ENCODE measurements at regions not wholly inside any gene's neighbourhood (a gene's known extent, or its start where the extent isn't known, plus 50 kb on each side); places are given as distances from the start of the nearest gene placed in this dataset.

DNA sequence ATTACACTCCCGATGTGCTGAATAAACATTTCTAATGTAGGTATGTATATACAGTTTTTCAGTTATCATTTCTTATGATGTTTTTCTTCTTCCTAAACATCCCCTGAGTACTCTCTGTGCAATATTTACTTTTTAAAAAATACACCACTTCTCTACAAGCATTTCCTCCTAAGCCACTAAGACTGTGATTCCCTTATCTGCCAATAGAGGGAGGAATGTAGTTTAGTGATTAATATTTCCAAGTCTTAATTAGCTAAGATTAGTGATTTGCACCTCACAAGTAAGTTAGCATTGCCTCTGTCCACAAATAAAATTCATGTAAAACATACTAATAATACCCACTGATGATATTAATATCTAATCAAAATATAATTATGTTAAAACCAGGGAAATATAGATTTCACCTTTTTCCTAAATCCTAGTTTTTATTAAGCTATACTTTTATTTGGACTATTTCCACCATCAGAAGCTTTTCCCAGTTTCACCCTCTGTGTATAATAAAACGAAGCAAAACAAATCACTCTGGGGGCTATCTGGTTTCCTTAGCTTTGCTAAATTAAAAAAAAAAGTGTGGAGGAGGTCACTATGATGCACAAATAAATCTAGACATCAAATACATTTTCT is 909.1 kb downstream of the FAT4 start:
- no peaks in the 10 kb centered on the region for H3K4me1 ChIP-seq (ENCODE audit: insufficient read depth, low read length)
- no peaks in the 10 kb centered on the region for H3K9me3 ChIP-seq (ENCODE audit: low read length)
- BruUV-seq (replicated peaks): no TSS peak
- TF ChIP-seq, protein P1, sequence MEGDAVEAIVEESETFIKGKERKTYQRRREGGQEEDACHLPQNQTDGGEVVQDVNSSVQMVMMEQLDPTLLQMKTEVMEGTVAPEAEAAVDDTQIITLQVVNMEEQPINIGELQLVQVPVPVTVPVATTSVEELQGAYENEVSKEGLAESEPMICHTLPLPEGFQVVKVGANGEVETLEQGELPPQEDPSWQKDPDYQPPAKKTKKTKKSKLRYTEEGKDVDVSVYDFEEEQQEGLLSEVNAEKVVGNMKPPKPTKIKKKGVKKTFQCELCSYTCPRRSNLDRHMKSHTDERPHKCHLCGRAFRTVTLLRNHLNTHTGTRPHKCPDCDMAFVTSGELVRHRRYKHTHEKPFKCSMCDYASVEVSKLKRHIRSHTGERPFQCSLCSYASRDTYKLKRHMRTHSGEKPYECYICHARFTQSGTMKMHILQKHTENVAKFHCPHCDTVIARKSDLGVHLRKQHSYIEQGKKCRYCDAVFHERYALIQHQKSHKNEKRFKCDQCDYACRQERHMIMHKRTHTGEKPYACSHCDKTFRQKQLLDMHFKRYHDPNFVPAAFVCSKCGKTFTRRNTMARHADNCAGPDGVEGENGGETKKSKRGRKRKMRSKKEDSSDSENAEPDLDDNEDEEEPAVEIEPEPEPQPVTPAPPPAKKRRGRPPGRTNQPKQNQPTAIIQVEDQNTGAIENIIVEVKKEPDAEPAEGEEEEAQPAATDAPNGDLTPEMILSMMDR (CRISPR knock-in tag; IDR thresholded peaks at IDR 0.05): 0 out of 2 replicates have a peak, but pooled peaks have one; percentile 13
- no peak for TF ChIP-seq KLF15 (CRISPR knock-in tag; IDR thresholded peaks at IDR 0.05; ENCODE audit: borderline replicate concordance)
- ChIA-PET CTCF (ENCODE audit: low intra/inter-chr PET ratio, low total read pairs) (no interaction called here), POLR2A (no interaction called here)
- intact Hi-C loops (cut with micrococcal nuclease; ENCODE audit: unreplicated experiment) (loop anchor here (2.0 to 10.0 kb wide), 3 partner anchors 181 to 1177 kb away; no protein-coding TSS in a partner anchor), in situ Hi-C loops (cut with HindIII; ENCODE audit: extremely low pct_ligation_motif_present, low pct_unique_long_range_greater_than_20kb) (no loop called here)
- no peaks in the 10 kb centered on the region for H4K20me1 ChIP-seq (ENCODE audit: insufficient read depth, low read length)
- no peak overlapping the region for H2AFZ ChIP-seq (ENCODE audit: low read length)
- no peak for FAIRE-seq
- H3K27ac ChIP-seq (ENCODE audit: extremely low read length, insufficient read depth, low read length): no peak overlapping the region
- no peak overlapping the region for H3K4me3 ChIP-seq (replicated peaks in 1 of 3; ENCODE audit: insufficient read depth in 1 of 3, low read depth in 2 of 3, low read length in 3 of 3)
- peak; percentile 1 for DNase-seq (ENCODE audit: low spot score)
- H3K36me3 ChIP-seq (replicated peaks in 1 of 2; ENCODE audit: control insufficient read depth in 1 of 2, insufficient read depth in 2 of 2, low read length in 2 of 2): no peaks in the 10 kb centered on the region
- no peak for ATAC-seq
- H3K9ac ChIP-seq (ENCODE audit: insufficient read depth, low read depth, low read length): no peak overlapping the region
- 26% methylated on average over 2 of the region's 2 CpGs for WGBS (ENCODE audit: low lambda C conversion rate)
- H3K4me2 ChIP-seq (ENCODE audit: low read depth, low read length): no peak overlapping the region
- H3K79me2 ChIP-seq (ENCODE audit: insufficient read depth, low read length): no peaks in the 10 kb centered on the region
- H3K27me3 ChIP-seq (ENCODE audit: control insufficient read depth in 1 of 2, insufficient read depth in 2 of 2, low read length in 2 of 2): no peaks in the 10 kb centered on the region; a peak in 1 of 5 replicates

DNA sequence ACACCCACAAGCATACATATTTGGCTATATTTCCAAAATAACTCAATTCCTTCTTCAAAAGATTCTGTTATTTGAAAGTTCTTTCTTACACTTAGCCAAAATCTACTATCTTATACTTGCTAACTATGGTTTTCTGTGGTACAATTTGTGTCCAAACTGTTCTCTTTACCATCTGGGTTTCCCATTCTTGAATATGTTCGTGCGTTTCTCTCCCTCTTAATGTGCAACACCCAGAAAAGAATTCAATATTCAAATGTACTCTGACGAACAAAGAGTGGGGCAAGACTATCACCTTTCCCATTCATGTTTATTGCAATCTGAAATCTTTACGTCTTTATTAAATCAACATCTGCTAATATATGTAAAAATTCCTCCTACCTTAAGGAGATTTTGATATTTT is 912.7 kb downstream of the FAT4 start:
- no peak for DNase-seq (ENCODE audit: low spot score)
- in situ Hi-C loops (cut with HindIII; ENCODE audit: extremely low pct_ligation_motif_present, low pct_unique_long_range_greater_than_20kb) (no loop called here), intact Hi-C loops (cut with micrococcal nuclease; ENCODE audit: unreplicated experiment) (loop anchor here (10.0 kb wide), 1 partner anchor 177 kb away; no protein-coding TSS in a partner anchor)
- Histone ChIP-seq H3K4me2 (ENCODE audit: low read depth, low read length) (no peak overlapping the region), H3K27me3 (ENCODE audit: control insufficient read depth in 1 of 2, insufficient read depth in 2 of 2, low read length in 2 of 2) (no peaks in the 10 kb centered on the region; a peak in 1 of 5 replicates), H3K9ac (ENCODE audit: insufficient read depth, low read depth, low read length) (no peak overlapping the region), H3K27ac (ENCODE audit: extremely low read length, insufficient read depth, low read length) (no peak overlapping the region), H4K20me1 (ENCODE audit: insufficient read depth, low read length) (no peaks in the 10 kb centered on the region), H3K79me2 (ENCODE audit: insufficient read depth, low read length) (no peaks in the 10 kb centered on the region), H3K4me1 (ENCODE audit: insufficient read depth, low read length) (no peaks in the 10 kb centered on the region), H3K36me3 (replicated peaks in 1 of 2; ENCODE audit: control insufficient read depth in 1 of 2, insufficient read depth in 2 of 2, low read length in 2 of 2) (no peaks in the 10 kb centered on the region), H3K9me3 (ENCODE audit: low read length) (no peaks in the 10 kb centered on the region), H3K4me3 (replicated peaks in 1 of 3; ENCODE audit: insufficient read depth in 1 of 3, low read depth in 2 of 3, low read length in 3 of 3) (no peak overlapping the region), H2AFZ (ENCODE audit: low read length) (no peak overlapping the region)
- WGBS (ENCODE audit: low lambda C conversion rate): under 1% methylated on average over 4 of the region's 4 CpGs
- CTCF ChIA-PET (ENCODE audit: low intra/inter-chr PET ratio, low total read pairs): no interaction called here
- POLR2A ChIA-PET: no interaction called here
- no peak for ATAC-seq
- FAIRE-seq: no peak
- no TSS peak for BruUV-seq (replicated peaks)
- TF ChIP-seq FOXC1 (CRISPR knock-in tag; IDR thresholded peaks at IDR 0.05; ENCODE audit: borderline replicate concordance): no peak
- TF ChIP-seq TGIF2 (CRISPR knock-in tag; IDR thresholded peaks at IDR 0.05): no peak
- TF ChIP-seq TBP (CRISPR knock-in tag; IDR thresholded peaks at IDR 0.05): no peak
- no peak for TF ChIP-seq HNRNPLL (IDR thresholded peaks at IDR 0.05; ENCODE audit: low read depth, low read length, poor library complexity, severe bottlenecking)
- TF ChIP-seq, protein P2, sequence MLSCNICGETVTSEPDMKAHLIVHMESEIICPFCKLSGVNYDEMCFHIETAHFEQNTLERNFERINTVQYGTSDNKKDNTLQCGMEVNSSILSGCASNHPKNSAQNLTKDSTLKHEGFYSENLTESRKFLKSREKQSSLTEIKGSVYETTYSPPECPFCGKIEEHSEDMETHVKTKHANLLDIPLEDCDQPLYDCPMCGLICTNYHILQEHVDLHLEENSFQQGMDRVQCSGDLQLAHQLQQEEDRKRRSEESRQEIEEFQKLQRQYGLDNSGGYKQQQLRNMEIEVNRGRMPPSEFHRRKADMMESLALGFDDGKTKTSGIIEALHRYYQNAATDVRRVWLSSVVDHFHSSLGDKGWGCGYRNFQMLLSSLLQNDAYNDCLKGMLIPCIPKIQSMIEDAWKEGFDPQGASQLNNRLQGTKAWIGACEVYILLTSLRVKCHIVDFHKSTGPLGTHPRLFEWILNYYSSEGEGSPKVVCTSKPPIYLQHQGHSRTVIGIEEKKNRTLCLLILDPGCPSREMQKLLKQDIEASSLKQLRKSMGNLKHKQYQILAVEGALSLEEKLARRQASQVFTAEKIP (CRISPR knock-in tag; IDR thresholded peaks at IDR 0.05; ENCODE audit: borderline replicate concordance): no peak
- no peak for TF ChIP-seq FOXP1 (IDR thresholded peaks at IDR 0.05)
- TF ChIP-seq FOXP1 (CRISPR knock-in tag; IDR thresholded peaks at IDR 0.05): no peak
- TF ChIP-seq KLF11 (CRISPR knock-in tag; IDR thresholded peaks at IDR 0.05): no peak
- TF ChIP-seq, protein P3, sequence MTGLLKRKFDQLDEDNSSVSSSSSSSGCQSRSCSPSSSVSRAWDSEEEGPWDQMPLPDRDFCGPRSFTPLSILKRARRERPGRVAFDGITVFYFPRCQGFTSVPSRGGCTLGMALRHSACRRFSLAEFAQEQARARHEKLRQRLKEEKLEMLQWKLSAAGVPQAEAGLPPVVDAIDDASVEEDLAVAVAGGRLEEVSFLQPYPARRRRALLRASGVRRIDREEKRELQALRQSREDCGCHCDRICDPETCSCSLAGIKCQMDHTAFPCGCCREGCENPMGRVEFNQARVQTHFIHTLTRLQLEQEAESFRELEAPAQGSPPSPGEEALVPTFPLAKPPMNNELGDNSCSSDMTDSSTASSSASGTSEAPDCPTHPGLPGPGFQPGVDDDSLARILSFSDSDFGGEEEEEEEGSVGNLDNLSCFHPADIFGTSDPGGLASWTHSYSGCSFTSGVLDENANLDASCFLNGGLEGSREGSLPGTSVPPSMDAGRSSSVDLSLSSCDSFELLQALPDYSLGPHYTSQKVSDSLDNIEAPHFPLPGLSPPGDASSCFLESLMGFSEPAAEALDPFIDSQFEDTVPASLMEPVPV (CRISPR knock-in tag; IDR thresholded peaks at IDR 0.05): no peak
- no peak for TF ChIP-seq IKZF4 (CRISPR knock-in tag; IDR thresholded peaks at IDR 0.05; ENCODE audit: borderline replicate concordance, low read depth, not compliant biosample characterization)
- TF ChIP-seq ETV5 (CRISPR knock-in tag; IDR thresholded peaks at IDR 0.05; ENCODE audit: borderline replicate concordance): no peak
- TF ChIP-seq ARHGAP35 (CRISPR knock-in tag; IDR thresholded peaks at IDR 0.05; ENCODE audit: borderline replicate concordance): no peak
